Dermis microvascular lymphatic vessel endothelial cell (primary cell): ENCODE measurements at regions not wholly inside any gene's neighbourhood (a gene's known extent, or its start where the extent isn't known, plus 50 kb on each side); places are given as distances from the start of the nearest gene placed in this dataset.
"Not testable (repeated sequence)": the region's sequence is repeated elsewhere in the genome, so short reads cannot be mapped to it uniquely, and the experiment has no call there.

Experiments used
- DNase-seq, 2 donors: peaks; one replicate each; pipeline versions ENCODE4 v3.0.0 to v3.0.0-alpha.2; 2010; ENCODE audit warnings: low read depth in 2 of 2

DNA sequence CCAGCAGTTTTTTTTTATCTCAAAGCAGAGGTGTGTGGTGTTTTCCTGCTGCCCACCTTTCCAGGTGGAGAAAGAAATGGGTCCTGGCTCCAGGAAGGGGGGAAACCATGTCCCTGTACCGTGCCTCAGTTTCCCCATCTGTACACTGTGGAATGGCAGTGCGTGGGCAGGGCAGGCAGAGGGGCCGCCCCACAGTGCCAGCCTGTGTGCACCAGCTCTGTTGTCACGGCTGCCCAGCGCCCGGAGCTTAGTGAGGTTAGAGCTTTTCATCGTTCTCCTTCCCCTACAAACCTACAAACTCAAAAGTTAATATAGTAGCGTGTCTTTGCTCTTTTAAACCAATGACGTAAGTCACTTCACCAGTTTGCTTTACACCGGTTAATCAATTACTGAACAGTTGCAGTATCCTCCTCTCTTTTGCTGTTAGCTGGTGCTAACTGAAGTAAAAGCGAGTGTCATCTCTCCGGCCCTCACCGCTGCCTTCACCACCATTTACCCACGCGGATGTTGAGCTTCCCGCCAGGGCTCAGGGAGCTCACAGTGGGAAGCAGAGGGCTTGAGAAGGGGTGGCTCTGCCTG, 114.8 kb upstream of the ADRA2C start:
- DNase-seq, result no peak

DNA sequence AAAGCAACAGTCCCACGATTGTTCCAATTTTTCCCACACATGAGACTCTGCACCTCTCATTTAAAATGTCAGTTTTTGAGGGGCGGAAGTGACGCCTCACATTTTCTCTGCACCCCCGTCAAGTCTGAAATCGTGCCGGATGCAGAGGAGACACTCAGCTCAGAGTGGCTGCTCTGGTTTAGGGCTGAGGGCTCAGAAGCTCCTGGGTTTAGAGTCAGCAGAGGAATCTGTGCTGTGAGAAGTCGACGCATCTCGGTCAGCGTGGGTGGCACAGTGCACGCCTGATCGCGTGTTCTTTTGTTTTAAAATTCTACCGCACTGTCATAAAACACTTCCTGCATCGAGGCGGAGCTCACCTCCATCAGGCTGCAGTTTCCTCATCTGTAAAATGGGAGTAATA, 116.7 kb upstream of the ADRA2C start:
- DNase-seq, result no peak

DNA sequence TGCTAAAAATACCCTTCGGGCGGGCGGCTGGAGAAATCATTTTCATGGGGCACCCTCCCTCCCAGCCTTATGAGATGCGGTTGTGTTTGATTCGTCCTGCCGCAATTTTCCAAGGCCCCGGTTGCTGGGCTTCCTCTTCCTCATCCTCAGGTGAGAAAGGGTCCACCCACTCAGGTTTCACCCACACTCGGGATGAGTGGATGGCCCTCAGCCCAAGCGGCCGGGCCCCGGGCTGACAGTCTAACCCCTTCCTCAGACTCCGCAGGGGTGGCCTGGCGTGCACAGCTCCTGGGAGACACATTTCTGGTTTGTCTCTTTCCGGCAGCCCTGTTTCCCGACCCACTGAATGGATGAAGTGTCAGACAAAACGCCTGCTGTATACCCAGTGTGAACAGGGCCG, 116.5 kb upstream of the LRPAP1 start:
- no peak for DNase-seq

DNA sequence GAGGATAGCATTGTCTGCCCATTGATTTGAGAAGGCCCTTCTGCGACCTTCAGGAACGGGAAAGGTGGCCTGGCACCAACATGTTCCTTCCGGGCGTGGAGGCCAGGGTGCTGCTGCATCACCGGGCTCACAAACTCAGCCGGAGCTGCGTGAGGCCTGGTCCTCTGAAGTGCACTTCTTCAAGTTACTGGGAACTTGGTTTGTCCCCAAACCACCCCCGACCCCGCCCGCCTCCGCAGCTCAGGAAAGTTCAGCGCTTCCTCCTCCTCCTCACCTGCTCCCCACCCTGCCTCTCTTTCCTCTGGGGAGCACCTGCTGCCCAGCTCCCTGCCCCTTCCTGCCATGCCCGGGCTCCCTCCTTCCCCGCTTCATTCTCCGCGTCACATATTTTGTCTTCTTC, 116.0 kb upstream of the LRPAP1 start:
- DNase-seq, result no peak

DNA sequence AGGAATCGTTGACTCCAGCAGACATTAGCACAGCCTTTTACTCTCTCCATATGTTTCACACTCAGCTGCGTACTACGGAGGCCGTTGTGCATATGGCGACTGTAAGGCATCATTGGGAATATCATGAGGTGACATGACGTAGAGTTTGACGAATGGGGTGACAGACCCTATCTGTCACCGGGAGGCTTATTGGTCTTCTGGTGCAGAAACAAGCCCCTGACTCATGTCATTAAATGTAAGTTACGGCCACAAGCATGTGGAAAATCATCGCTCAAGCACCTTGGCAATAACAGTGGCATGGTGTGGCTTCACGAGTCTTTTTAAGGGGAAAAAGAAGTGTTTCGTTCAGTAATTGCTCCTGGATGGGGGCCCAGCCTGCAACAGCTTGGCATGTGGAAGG, 115.2 kb upstream of the LRPAP1 start:
- no peak for DNase-seq

DNA sequence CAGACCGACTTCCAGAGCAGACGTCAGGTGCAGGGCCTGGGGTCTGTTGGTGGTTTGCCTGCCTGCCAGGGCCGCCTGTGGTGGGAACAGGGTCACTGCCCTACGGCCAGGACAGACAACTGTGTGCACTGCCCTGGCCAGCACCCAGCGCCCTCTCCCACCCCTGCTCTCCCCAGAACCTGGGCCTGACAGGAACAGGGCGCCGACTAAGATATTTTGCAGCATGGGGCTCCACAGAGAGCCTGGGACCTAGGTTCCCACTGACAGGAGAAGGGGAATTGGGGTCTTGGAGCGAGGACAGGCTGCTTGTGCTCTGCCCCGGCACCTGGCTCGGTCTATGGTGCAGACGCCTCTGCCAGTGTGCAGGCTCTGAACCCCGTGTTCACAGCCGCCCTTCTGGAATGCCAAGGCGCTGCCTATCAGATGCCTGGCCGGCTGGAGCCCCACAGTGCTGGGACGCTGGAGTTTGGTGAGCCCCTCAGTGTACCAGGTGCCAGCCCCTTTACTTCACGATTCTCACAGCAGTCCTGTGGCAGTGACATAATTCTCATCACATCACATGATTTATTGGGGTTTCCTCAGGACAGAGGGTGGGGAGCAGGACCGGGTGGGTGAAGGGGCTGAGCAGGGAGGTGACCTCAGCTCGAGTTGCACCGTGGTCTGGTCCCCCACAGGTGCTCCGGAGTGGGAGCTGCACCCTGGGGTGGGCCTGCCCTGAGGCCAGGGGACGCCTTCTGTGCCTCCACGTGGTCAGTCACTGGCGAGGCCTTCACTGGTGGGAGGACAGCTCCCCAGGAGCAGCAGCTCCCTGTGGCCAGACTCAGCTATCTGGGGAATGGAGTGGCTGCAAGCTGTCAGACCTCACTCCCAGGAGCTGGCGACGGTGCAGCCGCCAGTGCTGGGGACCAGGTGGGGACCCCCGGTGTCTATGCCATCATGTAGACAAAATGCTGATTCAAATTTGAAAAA, 113.8 kb upstream of the LRPAP1 start:
- DNase-seq, result no peak

DNA sequence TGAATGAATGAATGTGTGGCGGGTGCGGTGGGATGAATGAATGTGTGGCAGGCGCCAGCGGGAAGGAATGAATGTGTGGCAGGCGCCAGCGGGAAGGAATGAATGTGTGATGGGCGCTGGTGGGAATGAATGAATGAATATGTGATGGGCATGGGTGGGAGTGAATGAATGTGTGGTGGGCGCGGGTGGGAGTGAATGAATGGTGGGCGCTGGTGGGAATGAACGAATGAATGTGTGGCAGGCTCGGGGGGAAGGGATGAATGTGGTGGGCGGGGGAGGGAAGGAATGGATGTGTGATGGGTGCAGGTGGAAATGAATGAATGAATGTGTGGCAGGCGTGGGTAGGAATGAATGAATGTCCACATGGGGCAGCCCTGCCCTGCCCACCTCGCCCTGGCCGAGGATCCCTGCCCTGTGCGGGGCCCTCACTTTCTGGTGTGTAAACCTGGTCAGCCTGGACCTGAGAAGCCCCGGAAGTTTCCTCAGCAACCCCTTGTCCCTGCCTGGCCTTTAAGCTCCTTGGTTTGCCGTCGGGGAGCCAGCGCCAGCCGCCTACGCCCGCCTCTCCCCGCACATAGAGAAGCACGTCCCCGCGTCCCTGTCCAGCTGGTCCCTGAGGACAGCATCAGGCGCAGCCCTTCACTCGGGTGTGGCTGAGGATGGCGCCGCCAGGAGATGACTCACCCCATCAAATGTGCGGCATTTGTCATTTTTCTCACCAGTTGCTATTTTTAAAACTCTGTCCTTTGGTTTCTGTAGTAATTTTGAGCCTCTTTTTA, 112.8 kb upstream of the LRPAP1 start:
- peak in 1 of 2 donors; percentile 5 for DNase-seq

DNA sequence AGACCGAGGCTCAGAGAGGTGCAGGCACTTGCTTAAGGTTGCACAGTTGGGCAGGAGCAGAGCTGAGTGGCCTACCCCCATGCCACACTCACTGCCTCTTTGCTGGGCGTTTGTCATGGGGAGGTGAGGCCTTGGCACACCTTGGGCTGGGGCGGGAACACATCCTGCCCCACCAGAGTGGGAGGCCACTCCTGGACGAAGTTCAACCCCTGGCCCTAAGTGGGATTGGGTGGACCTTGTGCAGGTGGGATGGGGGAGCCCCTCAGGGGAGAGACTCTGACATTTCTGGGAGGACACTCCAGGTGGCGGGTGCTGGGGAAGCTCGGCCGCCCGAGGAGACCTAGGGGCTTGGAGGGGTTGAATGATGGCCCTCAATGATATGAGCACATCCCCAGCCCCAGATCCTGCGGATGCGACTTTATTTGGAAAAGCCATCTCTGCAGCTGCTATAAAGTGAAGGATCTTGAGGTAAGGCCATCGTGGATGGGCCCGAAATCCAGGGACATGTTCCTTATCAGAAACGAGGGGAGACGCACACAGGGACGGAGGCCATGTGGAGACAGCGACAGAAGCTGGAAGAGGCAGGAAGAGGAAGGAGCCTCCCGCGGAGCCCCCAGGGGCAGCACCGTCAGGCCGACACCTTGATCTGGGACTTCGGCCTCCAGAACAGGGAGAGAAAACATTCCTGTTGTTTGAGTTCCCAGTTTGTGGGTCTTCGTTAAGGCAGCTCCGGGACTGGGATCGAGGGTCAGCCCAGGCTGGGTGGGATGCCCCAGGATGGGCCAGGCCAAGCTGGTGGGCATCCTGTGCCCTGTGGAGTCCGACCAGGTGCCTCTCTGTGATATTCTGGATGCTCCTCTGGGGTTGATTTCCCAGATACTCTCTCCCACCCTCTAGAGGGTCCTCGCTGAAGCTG, 111.6 kb upstream of the LRPAP1 start:
- DNase-seq, result no peak

DNA sequence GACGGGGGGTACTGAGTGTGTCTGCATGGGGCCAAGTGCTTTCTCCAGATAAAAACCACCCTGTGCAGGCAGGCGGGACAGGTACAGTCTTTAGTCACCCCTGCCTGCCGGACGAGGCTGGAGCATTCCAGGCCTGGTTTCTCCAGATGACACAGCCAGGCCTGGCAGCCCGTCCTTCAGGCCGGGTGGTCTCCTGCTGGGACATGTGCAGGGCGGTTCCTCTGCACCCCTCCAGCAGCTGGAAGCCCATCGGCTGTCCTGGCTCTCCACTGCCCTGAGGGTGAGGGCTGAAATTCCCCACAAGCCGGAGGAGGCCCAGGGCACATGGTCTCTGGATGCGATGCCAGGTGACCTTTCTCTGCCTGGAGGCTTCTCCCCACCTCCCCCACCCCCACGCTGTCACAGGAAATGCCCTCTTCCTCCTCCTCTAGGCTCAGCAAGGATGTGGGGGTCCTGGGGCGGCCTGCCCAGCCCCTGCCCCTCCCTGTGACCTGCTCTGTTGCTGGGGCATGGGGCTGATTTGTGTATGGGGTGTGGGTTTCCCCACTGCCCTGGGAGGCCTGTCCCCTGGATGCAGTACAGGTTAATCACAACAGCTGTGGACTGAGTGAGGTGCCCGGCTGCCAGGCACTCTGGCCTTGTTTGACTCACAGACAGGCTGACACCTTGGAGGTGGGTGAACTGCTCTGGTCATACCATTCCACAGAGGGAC, 110.7 kb upstream of the LRPAP1 start:
- no peak for DNase-seq

DNA sequence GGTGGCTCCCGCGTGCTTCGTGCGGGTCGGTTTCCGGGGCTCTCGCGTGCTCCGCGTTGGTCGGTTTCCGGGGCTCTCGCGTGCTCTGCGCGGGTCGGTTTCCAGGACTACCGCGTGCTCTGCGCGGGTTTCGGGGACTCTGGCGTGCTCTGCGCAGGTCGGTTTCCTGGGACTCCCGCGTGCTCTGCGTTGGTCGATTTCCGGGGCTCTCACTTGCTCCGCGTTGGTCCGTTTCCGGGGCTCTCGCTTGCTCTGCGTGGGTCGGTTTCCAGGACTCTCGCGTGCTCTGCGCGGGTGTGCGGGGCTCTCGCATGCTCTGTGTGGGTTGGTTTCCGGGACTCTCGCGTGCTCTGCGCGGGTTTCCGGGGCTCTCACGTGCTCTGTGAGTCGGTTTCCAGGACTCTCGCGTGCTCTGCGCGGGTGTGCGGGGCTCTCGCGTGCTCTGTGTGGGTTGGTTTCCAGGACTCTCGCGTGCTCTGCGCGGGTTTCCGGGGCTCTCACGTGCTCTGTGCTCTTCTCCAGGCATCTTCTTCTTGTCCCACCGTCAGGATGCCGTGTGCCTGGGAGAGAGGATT, 109.9 kb upstream of the LRPAP1 start:
- no peak for DNase-seq

DNA sequence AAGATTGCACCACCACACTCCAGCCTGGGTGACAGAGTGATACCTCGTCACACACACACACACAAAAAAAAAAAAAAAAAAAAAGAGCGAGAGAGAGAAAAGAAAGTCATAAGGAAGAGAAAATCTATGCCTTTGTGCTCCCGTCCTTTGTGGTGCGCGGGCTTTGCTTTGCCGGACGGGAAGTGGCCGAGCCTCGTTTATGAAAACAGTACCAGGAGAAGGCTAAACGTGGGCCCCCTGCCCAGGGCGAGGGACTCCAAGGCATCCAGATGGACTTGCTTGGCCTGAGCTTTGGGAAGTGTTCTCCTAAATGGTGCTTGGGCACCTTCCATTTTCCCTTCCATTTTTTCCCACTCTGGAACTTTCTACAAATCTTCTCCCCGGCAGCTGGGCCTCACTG, 109.3 kb upstream of the LRPAP1 start:
- DNase-seq, result no peak

DNA sequence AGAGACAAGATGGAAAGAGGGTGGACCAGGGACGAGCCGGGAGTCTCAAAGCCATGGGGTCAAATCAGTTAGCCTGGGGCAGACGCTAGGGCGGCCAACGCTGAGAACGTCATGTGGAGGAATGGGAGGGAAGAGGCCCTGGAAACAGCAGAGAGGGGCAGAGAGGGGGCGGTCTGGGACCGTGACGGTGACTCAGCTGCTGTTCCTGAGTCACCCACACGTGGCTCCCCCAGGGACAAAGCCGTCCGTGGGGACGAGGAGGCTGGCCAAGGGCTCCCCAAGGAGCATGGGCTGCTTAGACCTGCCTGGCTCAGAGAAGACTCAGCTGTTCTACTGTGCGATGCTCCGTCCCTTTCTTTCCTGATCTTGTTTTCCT, 108.4 kb upstream of the LRPAP1 start:
- no peak for DNase-seq

DNA sequence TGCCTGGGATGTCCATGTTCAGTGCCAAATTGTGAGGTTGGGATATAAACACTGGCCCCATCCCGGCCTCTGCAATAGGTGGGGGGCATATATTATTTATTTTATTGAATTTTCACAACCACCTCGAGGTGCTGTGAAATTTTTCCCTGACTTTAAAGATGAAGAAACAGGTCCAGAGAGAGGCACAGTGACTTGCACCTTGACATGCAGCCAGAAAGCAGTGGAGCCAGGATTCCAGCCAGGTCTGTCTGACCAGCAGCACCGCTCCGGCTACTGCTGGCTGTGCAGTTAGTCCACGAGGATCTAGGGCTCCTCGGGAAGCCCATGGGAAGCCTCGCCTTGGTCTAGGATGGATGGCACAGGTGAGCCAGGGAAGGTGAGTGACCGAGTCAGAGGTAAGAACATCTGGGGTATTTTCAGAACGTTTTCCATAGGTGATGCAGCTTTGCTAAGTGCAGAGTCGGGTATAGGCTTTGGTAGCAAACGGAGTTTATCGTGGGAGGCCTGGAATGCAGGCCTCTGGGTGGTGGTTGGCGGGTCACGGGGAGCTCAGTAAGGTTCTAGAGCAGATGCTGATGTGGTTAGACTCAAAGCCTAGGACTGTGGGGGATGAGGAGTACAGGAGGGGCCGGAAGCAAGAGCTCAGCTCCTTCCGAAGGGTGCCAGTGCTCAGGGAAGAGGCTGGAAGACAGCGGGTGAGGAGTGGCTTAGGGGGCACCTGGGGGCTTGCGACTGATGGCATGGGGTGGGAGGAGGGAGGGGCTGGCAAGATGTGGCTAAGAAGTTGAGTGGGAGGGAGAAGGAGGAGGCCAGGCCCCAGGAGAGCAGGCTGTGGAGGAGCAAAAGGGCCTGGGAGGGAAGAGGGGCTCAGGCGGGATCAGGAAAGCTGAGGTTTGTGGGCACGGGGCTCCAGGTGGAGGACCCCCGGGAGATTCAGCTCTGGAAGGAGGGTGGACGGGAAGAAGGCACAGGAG, 107.7 kb upstream of the LRPAP1 start:
- no peak for DNase-seq

DNA sequence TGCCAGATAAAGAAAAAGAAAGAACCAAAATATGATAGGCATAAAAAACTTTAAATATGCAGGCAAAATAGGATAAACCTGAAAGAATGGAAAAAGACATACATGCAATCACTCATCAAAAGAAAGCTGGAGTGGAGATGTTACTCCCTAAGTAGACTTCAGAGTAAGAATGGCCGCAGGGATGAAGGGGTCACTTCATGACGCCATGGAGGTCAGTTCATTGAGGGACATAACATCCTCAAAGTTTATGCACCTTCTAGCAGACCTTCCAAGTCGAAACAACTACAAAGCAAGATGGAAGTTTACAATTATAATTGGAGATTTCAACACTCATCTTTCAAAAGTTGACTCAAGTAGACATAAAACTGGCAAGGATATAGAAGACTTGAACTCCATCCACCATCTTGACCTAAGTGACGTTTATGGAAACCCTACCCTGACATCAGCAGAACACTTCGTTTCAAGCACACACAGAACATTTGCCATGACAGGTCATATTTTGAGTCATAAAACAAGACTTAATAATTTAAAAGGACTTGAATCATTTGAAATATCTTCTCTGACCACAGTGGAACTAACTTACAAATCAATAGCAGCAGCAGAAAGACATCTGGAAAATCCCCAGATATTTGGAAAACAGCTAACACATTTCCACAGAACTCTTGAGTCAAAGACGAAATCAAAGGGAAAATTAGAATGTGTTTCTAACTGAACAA, 106.0 kb upstream of the LRPAP1 start:
- DNase-seq, result no peak

DNA sequence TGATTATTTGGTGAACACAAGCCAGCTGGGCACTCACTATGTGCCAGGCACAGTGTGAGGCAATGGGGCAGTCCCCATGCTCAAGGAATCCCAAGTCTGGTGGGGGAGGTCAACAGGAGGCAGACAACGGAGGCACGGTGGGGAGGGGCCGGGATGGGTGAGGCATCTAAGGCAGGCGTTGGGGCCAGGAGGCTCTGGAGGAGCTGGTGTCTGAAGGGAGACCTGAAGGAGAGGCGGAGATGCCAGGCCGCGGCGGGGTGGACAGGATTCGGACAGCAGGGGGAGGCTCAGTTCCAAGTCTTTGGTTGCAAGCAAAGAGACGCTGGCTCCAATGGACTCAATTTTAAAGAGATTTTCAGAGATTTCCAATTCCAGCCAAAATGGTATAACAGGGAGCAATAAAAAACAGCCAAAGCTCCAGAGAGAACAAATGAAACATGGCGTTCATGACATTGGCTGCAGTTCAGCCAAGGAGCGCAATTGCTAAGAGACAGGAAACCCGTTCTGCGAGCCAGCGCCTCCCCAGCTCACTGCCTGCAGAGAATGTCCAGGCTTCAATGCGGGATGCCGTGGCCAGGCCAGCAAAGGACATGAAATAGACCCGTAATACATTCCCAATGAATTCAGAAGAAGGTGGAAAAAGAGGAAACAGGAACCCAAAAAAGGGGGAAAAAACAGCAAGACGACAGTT, 105.2 kb upstream of the LRPAP1 start:
- no peak for DNase-seq

DNA sequence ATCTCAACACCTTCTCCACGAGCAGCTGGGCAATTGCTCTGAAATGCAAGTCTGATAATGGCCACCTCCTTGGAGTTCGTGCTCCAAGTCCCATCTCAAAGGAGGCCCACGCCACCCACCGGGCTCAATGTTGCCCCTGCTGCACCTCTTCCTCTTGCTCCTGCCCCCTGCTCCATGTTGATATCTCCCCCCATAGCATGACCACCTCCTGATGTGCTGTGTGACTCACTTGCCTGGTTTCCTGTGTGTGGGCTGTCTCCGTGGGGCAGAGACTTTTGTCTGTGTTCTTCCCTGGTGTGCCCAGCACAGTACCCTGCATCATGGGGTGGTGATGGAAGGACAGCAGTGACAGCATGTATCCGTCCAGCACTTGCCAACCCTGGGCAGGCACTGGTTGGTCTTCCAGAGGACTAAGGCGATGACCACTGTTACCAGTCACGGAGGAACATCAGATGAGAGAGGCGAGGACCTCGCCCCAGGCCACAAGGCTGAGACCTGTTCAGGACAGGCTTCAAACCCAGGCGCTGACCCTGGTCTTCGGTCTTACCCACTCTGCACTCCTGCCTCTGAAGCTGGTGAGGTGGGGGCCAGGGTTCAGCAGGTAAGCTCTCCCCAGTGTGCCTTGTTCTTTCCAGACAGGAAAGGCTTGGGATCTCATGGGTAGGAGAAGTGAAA, 104.6 kb upstream of the LRPAP1 start:
- DNase-seq, result no peak

DNA sequence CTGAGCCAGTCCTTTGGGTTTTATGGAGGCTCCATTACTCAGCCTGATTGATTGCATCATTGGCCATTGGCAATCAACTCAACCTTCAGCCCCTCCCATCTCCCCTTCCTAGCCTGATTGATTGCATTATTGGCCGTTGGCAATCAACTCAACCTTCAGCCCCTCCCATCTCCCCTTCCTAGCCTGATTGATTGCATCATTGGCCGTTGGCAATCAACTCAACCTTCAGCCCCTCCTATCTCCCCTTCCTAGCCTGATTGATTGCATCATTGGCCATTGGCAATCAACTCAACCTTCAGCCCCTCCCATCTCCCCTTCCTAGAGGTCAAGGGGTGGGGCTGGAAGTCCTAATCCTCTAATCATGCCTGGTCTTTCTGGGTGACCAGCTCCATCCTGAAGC, 103.8 kb upstream of the LRPAP1 start:
- not testable (repeated sequence) for DNase-seq
